ENCODE measurements at regions not wholly inside any gene's neighbourhood (a gene's known extent, or its start where the extent isn't known, plus 50 kb on each side); places are given as distances from the start of the nearest gene placed in this dataset.

DNA sequence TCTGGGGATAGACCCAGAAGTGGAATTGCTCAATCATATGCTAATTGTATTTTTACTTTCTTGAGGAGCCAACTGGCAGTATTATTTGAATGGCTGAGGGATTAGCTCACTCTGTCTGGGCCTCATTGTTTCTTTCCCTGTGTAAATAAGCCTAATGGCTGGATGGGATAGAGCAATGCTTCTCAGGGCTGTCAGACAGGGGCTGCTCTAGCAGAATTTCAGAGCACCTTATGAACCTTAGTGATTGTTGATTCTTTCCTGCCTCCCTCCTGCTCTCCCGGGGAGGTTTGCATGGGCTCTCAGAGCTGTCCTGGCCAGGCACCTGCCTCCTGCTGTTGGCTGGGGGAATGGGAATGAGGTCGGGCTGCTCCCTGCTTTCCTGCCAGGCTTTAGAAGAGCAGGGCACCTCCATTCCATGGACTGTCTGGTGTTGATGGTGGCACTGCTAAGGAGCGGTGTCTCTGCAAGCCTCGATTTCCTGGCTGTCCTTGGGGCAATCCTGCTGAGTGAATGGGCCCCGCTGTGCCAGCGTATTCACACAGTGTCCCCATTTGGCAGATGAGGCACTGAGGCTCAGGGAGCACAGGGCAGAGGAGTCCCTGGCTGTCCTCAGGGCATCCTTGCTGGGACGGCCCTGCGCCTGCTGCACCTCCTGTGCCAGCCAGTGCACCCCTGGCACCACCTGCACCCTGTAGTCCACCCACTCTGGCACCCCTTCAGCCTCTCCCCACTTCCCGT lies 468.2 kb upstream of the HS6ST1 start:
- DNase-seq (ENCODE audit: low spot score) = no peak

DNA sequence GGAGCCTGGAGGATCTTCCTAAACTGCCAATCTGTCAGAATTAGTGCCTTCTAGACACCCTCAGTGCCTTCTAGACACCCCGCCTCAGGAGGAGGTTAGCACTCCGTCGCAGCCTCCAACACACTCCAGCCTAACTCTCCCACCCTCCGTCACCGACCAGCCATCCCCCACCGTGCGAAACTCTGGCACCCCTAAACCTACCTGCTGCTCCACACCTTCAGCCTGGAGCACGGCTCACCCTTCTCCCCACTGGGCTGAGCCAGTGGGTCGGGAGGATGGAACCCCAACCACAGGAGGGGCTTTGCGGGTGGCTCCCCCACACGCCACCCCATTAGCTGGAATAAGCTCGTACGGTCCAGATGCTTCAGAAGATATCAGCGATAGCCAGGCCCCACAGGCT lies 468.9 kb upstream of the HS6ST1 start:
- no peak for DNase-seq (ENCODE audit: low spot score)

DNA sequence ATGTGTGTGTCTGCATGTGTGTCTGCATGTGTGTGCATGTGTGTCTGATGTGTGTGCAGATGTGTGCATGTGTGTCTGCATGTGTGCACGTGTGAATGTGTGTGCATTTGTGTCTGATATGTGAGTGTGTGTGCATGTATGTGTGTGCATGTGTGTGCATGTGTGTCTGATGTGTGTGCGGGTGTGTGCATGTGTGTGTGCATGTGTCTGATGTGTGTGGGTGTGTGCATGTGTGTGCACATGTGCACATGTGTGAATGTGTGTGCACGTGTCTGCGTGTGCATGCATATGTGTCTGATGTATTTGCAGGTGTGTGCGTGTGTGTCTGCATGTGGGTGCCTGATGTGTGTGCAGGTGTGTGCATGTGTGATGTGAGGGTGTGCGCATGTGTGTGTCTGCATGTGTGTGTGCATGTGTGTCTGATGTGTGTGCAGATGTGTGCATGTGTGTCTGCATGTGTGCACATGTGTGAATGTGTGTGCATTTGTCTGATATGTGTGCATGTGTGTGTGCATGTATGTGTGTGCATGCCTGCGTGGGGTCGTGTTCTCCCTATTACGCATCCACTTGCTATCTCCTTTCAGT lies 470.1 kb upstream of the HS6ST1 start:
- DNase-seq (ENCODE audit: low spot score) = no peak

DNA sequence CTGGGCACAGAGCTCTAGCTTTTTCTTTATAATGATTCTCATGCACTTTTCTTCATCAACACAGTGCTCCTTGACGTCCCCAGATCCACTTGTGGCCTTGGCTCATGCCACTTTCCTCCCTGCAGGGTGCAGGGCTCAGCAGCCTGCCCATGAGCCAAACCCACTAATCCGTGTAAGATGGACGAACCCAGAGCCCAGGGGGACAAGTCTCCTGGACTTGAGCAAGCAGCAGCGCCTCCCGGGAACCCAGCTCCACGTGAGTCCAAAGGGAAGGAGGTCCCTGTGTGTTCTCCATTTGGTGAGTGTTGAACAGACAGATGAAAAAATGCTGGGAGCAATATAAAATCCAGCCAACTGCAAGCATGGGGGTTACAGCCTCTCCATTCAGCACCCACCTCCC lies 470.6 kb upstream of the HS6ST1 start:
- DNase-seq (ENCODE audit: low spot score) = no peak

DNA sequence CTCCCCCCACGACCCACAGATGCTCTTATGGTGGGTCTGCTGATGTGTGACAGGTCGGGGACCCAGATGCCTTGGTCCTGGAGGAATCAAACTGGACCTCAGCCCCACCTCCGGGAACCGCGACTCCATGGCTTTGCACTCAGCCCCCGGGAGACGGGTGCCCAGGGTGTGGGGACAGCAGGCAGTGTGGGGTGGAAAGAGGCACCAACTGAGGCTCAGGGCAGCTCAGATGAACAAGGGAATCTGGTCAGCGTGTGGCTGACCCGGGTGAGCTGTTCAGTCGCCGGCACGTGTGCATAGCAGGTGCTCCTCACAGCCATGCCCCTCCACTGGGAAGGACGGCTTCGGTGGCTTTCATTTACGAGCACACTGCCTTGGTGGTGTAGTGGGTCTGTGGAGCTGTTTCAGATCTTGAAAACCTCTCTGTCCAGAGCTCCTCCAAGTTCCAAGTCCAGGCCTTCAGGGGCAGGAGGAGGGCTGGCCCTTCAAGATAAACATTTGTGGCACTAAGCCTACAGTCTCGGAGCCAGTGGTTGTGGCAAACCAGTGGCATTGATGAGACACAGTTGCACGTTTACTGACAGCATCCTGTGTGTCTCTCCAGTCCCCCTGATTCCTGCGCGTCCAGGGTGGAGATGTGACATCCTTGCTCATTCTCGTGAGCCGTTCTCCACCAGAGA lies 471.2 kb upstream of the HS6ST1 start:
- no peak for DNase-seq (ENCODE audit: low spot score)

DNA sequence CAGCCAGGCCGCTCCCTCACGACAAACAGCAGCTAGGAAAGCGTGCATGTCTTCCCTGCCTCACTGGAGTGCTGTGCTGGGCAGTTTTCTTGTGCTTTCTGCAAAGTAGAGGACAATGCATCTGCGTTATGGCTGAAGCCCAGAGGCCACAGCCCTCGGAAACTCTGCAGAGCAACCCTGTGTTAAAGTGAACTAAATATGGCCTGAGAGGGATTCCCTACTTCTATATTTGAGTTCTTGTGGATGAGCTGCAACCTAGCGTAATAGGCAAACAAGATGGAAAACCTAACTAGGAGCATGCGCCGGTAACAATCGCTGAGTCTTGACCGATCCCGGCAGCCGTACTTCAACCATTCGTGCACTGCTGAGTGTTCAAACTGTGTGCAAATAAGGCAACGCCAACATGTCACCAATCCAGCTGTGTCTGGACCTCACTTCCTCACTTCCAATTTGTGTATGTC lies 471.9 kb upstream of the HS6ST1 start:
- DNase-seq (ENCODE audit: low spot score) = no peak

DNA sequence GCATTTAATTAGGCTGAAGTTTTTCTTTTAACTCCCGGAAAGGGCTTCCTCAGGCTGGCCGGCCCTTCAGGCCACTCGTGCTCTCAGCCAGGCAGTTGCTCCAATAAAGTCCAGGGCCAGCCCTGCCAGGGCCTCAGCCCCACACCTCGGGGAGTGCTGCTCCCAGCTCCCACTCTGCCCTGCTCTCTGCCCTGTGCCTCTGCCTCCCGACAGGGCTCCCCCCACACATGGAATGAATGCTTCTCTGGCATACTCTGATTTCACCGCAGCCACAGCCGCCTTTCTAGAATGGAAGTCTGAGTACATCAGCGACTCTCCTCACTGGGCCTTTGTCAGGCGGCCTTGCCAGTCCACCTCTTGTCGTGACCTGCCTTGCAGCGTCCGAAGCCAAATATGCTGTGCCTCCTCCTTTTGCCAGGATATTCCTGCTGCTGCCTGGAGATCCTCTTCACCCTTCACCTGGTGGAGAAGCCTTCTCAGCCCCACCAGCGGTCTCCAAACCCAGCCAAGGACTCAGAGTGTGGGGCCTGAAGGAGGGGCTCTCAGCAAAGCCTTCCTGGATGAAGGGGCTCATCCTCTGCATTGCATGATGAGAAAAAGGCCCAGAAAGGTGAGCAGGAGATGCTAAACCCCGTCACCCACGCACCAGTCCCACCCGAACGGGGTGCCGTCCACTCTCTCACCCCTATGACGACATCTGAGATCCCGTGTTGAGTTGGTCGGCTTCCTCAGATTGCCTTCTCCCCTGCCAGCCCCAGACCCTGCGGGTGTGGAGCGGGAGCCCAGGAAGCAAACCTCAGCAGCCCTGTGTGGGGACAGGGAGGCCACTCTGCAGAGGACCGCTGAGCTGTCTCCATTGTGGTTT lies 472.7 kb upstream of the HS6ST1 start:
- no peak for DNase-seq (ENCODE audit: low spot score)

DNA sequence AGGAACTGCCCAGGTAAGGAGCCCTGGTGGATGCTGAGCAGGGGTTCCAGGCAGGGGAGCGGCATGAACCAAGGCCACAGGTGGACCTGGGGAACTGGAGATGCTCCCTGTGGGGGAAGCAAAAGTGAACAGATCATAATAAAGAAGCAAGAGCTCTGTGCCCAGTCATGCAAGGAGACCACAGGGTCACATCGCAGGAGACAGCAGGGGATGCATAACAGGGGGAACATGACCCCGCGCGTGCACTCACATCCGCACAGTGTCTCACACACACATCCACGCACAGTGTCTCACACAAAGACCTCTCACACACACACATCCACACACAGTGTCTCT lies 473.3 kb upstream of the HS6ST1 start:
- no peak for DNase-seq (ENCODE audit: low spot score)

DNA sequence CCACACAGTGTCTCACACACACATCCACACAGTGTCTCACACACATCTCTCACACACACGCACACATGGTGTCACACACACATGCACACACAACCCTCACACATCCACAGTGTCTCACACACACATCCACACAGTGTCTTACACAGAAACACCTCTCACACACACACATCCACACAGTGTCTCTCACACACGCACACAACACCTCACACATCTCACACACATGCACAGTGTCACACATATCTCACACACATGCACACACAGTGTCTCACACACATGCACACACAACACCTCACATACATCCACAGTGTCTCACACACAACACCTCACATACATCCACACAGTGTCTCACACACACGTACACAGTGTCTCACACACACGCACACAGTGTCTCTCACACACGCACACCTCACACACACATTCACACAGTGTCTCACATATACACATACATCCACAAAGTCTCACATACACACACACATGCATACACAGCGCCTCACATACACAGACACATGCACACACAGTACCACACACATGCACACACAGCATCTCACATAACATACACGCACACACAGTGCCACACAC lies 473.9 kb upstream of the HS6ST1 start:
- no peak for DNase-seq (ENCODE audit: low spot score)

DNA sequence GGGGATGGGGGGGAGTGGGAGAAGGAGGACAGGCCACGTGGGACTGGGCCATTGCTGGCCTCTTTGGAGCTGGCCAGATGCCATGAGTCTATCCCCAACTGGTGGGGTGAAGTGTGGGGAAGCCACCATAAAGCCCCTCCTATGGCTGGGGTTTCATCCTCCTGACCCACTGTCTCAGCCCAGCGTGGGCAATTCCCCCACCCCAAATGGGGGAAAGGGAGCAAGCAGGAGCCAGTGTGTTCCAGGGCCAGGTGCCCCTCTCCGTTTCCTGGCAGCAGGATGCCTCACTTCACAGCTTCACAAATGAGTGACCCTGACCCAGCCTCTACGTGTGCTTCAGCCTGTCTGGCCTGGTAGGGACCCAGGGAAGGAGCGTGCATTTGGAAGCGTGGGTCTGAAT lies 474.7 kb upstream of the HS6ST1 start:
- no peak for DNase-seq (ENCODE audit: low spot score)

DNA sequence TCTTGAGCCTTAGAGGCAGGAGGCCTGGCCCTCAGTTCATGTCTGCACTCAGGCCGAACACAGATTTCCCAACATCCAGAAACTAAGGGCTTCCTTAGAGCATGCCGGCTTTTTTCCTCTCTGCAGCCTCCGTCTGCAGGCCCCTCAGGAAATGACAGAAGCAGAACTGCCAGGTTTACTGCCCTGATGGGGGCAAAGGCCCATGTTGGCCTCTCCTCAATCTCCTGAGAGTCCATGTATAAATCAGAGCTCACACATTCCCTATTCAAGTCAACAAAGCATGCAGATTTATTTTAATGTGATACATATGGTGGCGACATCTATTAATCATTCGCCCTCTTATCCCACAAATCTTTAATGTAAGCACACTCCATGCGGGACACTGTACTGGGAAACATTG lies 475.6 kb upstream of the HS6ST1 start:
- DNase-seq (ENCODE audit: low spot score) = no peak

DNA sequence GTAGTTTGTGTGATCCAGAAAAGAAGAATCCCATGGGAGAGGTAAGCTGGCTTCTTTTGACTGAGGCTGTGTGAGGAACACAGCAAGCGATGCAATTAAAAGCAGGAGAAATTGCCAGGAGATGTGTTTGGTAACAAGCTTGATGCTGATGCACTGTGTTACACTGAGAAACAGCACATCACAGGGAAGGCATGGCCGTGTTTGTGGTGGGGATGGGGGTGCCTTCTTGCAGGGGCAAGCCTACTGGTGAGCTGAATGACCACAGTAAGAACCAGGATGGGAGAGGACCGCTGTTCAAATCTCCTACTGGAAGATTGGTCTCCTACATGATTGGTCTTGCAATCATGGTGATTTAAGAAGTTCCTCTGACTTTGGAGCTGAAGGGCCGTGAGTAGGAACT lies 477.7 kb upstream of the HS6ST1 start:
- DNase-seq (ENCODE audit: low spot score) = no peak

DNA sequence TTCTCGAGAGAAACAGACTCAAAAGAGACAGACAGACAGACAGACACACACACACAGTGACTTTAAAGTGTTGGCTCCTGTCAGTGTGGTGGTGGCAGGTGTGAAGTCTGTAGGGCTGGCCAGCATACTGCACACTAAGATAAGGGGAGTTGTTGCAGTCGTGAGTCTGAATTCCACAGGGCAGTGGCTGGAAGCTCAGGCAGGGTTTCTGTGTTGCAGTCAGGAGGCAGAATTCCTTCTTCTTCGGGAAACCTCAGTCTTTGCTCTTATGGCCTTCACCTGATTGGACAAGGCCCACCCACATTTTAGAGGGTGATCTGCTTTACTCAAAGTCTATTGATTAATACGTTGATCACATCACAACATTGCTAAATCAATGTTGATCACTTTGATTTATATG lies 478.4 kb upstream of the HS6ST1 start:
- no peak for DNase-seq (ENCODE audit: low spot score)

DNA sequence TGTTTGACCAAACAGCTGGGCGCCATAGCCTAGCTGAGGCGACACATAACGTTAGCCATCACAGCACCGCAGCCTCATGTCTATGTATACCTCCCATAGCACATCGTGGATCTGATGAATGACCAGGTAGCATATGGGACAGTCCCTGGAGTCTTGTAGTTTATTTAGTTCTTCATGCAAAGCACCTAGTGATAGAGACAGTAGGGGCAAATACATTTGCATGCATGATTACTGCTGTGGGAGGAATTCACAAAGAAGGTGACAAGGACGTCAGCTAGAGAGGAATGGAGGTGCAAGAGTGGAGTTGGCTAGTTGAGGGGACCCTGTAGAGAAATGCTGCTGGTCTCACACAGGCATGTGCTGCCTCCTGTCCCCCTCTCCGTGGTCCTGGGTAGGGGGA lies 478.9 kb upstream of the HS6ST1 start:
- no peak for DNase-seq (ENCODE audit: low spot score)

DNA sequence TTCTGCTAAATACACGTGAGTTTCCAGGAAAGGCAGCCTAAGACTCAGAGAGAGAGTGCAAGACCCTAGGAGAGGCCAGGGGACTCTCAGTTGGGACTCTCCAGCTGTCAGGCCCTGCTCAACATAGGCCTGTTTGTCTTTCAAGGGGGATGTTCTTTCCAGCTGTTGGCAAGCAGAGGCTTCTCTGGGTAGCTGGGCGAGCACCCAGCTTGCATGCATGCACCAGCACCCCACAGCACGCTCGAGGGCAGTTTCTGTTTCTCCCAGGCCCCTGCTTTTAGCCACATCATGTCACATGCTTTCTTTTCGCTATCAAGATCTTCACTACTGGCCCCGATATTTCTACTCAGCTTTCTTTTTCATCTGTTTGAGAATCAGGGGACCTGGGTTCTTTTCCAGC lies 479.3 kb upstream of the HS6ST1 start:
- DNase-seq (ENCODE audit: low spot score) = no peak

DNA sequence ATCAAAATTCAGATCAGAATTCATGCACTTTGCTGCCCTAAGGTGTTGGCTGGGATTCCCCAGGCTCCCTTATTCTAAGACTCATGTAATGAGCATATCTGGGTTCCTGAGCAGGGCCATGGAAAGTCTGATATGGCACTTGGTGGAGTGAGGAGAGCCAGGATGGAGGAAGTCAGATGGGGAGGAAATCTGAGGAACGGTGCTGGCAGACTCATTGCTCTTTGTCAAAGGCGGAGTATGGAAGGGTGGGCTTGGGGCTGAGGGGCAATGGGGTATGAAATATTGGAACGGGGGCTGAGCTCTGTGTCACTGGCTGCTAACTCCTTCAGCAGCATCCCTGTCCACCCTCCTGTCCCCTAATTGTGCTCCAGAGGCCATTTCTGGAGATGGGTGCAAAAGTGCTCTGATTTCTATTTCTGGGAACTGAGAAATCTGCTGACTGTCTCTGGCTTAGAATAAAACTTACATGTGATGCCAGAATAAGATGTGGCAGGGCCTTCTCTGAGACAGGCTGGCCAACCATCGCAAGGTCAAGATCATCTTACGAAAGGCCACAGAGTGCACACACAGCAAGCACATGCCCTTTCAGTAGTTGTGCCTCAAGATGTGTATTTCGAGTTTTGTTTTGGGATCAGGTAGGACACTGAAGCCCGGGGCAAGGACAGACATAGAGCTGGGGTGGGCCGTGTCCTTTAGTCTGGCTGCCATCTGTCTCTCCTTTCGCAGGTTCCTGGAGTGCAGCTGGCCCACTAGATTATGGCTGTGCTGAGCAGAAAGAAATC lies 480.0 kb upstream of the HS6ST1 start:
- no peak for DNase-seq (ENCODE audit: low spot score)

DNA sequence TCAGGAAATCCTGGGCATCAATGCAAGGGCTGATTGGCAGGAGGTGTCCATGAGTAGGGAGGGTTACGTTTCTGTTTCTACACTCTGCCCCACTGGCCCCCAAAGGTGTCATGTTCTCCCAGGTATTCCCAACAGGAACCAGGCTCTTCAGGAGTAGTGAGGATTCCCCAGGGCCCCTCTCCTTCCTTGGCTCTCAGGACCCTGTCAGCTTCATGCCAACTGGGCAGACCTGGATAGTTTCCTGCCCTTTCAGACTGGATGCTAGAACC lies 480.6 kb upstream of the HS6ST1 start:
- no peak for DNase-seq (ENCODE audit: low spot score)

DNA sequence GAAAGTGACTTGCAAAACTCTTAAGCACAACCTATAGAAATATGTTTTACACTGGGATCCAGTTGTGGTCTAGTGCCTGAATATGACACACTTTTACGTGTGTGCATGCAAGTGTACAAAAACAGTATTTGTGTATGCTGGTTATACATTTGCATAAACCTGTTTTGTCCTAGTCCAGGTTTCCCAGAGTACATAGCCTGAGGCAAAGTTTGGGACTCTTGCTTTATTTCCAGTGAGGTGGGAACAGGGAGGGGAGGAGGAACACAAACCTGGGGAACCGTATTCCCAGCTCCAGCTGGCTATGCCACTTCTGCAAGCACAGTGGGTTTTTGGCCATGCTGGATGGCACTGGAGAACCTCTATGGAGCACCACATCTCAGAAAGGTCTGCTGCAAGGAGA lies 481.1 kb upstream of the HS6ST1 start:
- DNase-seq (ENCODE audit: low spot score) = no peak

DNA sequence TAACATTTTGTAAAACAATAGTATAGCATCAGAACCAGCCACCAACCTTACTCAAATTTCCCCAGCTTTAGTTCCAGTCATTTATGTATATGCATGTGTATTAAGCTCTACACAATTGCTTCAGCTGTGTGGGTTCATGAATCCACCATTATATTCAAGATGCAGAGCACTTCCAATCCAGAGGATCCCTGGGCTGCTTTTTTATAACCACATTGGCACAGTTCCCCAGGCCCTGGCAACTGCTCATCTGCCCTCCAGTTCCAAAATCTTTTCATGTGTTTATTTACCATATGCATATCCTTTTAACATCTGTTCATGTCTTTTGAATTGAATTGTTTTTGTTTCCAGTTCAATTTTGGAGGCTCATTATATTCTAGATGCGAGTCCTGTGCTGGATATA lies 482.9 kb upstream of the HS6ST1 start:
- no peak for DNase-seq (ENCODE audit: low spot score)

DNA sequence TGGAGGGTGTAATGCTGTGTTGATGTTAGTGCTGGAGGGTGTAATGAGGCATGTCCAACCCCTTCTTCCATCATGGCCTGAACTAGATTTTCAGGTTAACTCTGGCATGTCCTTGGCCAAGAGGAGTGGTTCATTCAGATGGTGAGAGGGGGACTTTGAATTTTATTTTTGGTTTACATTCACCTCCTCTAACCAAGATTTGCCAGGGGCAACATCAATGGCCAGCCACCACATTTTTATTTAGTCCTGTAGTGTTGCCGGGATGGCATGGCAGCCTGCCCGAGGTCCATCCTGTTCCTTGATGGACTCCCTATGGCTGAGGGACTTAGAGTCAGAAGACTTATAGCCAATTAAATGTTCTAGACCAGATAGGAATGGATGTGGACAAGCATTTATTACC lies 484.6 kb upstream of the HS6ST1 start:
- no peak for DNase-seq (ENCODE audit: low spot score)

DNA sequence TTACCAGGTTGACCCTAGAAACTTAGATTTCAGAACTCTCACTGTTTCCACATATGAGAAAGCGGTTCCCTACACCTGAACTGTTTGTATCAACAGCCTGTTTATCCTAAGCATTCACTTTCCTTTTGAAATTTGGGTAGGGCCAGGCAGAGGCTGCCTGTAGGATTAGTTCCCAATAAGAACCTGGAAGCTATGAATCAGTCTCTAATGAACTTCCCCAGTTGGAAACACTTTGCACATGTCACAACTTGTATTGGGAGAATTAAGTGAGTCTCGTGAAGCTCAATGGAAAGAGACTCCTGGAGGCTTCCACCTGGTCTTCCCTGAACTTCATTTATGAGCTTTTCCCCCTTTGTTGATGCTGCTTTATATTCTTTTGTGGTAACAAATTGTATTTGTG lies 486.6 kb upstream of the HS6ST1 start:
- no peak for DNase-seq (ENCODE audit: low spot score)
